Stimulated activated naive CD8-positive, alpha-beta T cell treated with anti-CD3 and anti-CD28 coated beads, Interleukin-15, amount 100 ng/mL, for 72 hours (primary cell): ENCODE measurements at regions not wholly inside any gene's neighbourhood (a gene's known extent, or its start where the extent isn't known, plus 50 kb on each side); places are given as distances from the start of the nearest gene placed in this dataset.

Source experiments
- ATAC-seq: fragments of 150-1000 bp; cut with Tn5 transposase; 2 replicates; pipeline ENCODE4 v1.10.0; 2021; ENCODE audit warnings: mild to moderate bottlenecking, moderate library complexity
- DNase-seq, 2 donors: peaks; one replicate each; pipeline ENCODE4 v3.0.0; 2021 to 2022
- H3K27ac Mint-ChIP-seq, 2 donors: one replicate each; pipeline ENCODE4 v1.8.0; 2022; ENCODE audit warnings: mild to moderate bottlenecking in 2 of 2, mixed read lengths in 2 of 2, moderate library complexity in 2 of 2
- H3K27me3 Mint-ChIP-seq: one replicate; pipeline ENCODE4 v1.8.0; 2022; ENCODE audit warnings: mixed read lengths
- H3K4me1 Mint-ChIP-seq: one replicate; pipeline ENCODE4 v1.8.0; 2022; ENCODE audit warnings: mild to moderate bottlenecking, mixed read lengths
- H3K4me3 Mint-ChIP-seq, 2 donors: one replicate each; pipeline ENCODE4 v1.8.0; 2022; ENCODE audit warnings: mild to moderate bottlenecking in 2 of 2, mixed read lengths in 2 of 2, moderate library complexity in 1 of 2
- H3K9me3 Mint-ChIP-seq, 2 donors: one replicate each; pipeline ENCODE4 v1.8.0; 2022; ENCODE audit warnings: mixed read lengths in 2 of 2

GRCh38 chr3:73204841-73205240, 143.4 kb downstream of the EBLN2 start:
- Mint-ChIP-seq H3K4me1 (no peaks in the 10 kb centered on the region), H3K27me3 (peaks cover 8% of the 10 kb centered on the region), H3K27ac (no peak overlapping the region), H3K9me3 (no peaks in the 10 kb centered on the region), H3K4me3 (no peak overlapping the region)
- no peak for ATAC-seq
- DNase-seq = no peak

- Mint-ChIP-seq H3K9me3 (no peaks in the 10 kb centered on the region), H3K27me3 (peaks cover 2% of the 10 kb centered on the region), H3K4me3 (no peak overlapping the region), H3K27ac (no peak overlapping the region), H3K4me1 (no peaks in the 10 kb centered on the region)
- DNase-seq (no peak), ATAC-seq (no peak)
Observed at GRCh38 chr3:73206030-73206429, 144.6 kb downstream of the EBLN2 start.

DNA sequence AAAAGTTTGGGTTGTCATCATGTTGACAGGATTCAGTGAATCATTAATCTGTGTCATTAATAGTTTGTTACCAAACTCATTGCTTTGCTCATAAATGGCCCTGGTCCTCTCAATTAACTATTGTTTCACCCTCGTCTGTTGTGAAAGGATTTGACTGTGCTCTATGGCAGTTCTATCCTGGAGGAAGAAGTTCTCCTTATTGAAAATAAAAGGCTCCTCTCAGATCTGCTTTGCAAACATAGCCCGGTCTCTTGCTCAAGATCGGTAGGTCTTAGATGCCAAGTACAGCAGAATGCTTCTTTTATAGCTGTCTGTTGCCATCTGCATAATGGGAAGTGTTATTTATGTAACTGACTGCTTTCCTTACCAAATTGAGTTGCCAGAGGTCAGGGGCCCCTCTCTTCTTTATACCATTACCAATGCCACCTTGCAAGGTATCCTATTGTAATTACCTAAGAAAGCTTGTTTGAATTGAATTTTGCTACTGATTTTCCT, 146.5 kb downstream of the EBLN2 start:
- ATAC-seq (no peak), DNase-seq (no peak)
- H3K27ac Mint-ChIP-seq = no peak overlapping the region
- H3K9me3 Mint-ChIP-seq = no peaks in the 10 kb centered on the region
- no peaks in the 10 kb centered on the region for H3K4me1 Mint-ChIP-seq
- peaks cover 12% of the 10 kb centered on the region for H3K27me3 Mint-ChIP-seq
- H3K4me3 Mint-ChIP-seq = no peak overlapping the region

DNA sequence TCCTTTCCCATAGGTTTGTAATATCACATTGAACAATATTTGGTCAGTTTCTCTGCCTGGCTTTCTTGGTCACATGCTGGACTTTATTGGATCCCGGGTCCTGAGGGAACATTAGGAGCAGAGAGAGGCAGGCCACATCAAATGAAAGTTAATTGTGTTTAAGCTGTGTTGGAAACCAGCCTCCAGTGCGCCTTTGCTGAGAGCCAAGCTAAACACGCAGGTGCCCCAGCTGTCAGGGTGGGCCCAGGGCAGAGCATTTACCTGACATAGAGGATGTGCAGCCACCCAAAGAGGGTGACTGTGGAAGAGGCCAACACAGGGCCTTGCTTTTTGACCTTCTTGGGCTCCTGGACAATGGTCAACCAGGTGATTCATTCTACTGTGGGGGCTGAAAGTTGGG, 149.3 kb downstream of the EBLN2 start:
- Mint-ChIP-seq H3K4me3 (no peak overlapping the region), H3K4me1 (no peaks in the 10 kb centered on the region), H3K27ac (no peak overlapping the region), H3K9me3 (no peaks in the 10 kb centered on the region), H3K27me3 (peaks cover 12% of the 10 kb centered on the region)
- ATAC-seq (no peak), DNase-seq (no peak)

- DNase-seq (no peak), ATAC-seq (no peak)
- no peaks in the 10 kb centered on the region for H3K4me1 Mint-ChIP-seq
- H3K27me3 Mint-ChIP-seq = peaks cover 12% of the 10 kb centered on the region
- H3K9me3 Mint-ChIP-seq = no peaks in the 10 kb centered on the region
- no peak overlapping the region for H3K27ac Mint-ChIP-seq
- H3K4me3 Mint-ChIP-seq = no peak overlapping the region
Observed at GRCh38 chr3:73212683-73213082, 151.2 kb downstream of the EBLN2 start.

DNA sequence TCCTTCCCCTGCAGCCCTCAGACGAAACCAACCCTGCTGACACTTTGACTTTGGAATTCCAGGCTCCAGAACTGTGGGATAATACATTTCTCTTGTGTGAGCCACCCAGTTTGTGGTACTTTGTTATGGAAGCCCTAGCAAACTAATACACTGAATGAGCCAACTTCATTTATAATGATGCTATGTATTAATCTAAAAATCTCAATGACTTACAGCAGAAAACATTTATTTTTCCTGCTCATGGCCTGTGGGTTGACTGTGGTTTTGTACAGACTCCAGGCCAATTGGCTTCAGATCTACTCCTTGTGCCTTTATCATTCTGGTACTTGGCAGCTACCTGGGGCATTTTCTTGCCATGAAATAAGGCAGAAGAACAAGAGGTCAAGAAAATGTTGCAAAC, 152.4 kb downstream of the EBLN2 start:
- Mint-ChIP-seq H3K27me3 (peaks cover 12% of the 10 kb centered on the region), H3K9me3 (no peaks in the 10 kb centered on the region), H3K27ac (no peak overlapping the region), H3K4me1 (no peaks in the 10 kb centered on the region), H3K4me3 (no peak overlapping the region)
- no peak for DNase-seq
- ATAC-seq = no peak

DNA sequence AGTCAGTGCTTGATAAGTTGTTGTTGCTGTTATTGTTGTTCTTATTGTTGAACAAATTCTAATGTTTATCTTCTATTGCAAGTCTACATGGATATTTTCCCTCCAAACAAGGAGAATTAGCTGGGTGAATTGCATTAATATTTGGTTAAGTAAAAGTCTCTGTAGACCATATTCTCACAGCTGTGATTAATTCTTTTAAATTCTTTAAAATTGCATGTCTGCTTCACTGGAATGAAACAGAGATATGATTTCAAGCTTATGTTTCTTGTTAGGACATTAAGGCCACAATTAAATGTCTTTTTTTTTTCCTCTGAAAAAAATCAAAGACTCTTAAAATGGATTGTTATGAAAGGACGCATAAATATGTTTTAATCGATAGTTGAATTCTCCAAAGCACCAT, 153.4 kb downstream of the EBLN2 start:
- ATAC-seq (no peak), DNase-seq (no peak)
- no peaks in the 10 kb centered on the region for H3K4me1 Mint-ChIP-seq

DNA sequence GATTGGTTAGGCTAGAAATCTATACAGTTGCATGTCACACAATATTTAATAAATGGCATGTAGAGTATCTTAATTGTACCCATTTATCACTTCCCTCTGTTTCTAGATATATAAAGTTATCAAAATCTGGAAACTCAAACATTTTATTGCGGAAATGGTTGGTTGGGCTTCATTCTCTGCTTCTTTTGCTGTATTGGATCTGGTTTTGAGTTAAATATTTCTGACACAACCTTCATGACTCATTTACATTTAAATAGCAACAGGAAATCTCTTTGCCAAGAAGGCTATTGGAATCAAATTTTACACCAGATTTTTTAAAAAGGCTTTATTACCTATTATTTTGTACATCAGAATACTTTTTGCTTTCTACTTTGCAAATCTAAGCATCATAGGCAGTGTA, 153.8 kb downstream of the EBLN2 start:
- Mint-ChIP-seq H3K27ac (no peak overlapping the region), H3K9me3 (no peaks in the 10 kb centered on the region), H3K4me3 (no peak overlapping the region), H3K4me1 (no peaks in the 10 kb centered on the region), H3K27me3 (peaks cover 12% of the 10 kb centered on the region)
- DNase-seq = no peak
- ATAC-seq = no peak

More for the DNA sequence above, 153.4 kb downstream of the EBLN2 start:
- H3K27me3 Mint-ChIP-seq = peaks cover 12% of the 10 kb centered on the region
- no peak overlapping the region for H3K27ac Mint-ChIP-seq
- H3K4me3 Mint-ChIP-seq = no peak overlapping the region
- no peaks in the 10 kb centered on the region for H3K9me3 Mint-ChIP-seq

GRCh38 chr3:73215901-73216300, 154.4 kb downstream of the EBLN2 start:
- Mint-ChIP-seq H3K9me3 (no peaks in the 10 kb centered on the region), H3K27ac (no peak overlapping the region), H3K4me1 (no peaks in the 10 kb centered on the region), H3K4me3 (no peak overlapping the region), H3K27me3 (peaks cover 12% of the 10 kb centered on the region)
- DNase-seq (no peak), ATAC-seq (no peak)

- peaks cover 12% of the 10 kb centered on the region for H3K27me3 Mint-ChIP-seq
- no peaks in the 10 kb centered on the region for H3K4me1 Mint-ChIP-seq
- no peaks in the 10 kb centered on the region for H3K9me3 Mint-ChIP-seq
- H3K4me3 Mint-ChIP-seq = no peak overlapping the region
- no peak overlapping the region for H3K27ac Mint-ChIP-seq
- ATAC-seq = no peak
- no peak for DNase-seq
Observed at GRCh38 chr3:73216310-73216709, 154.9 kb downstream of the EBLN2 start.

DNA sequence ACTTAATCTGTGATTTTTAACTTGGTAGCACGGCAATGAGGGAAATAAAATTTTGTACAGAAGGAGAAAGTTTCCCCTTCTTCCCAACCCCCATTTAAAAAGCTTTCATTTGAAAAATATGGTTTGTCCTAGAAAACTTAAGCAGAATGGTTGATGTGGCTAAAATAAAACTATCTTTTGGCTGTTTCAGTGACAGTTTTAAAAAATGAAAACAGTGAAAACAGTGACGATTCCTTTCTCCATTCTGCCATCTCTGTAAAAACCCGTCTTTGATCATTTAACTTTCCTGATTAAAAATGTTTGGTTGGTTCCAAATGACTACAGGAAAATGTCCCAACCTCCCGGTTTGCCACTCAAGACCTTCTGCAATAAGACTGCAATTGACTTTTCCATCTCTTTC, 160.7 kb downstream of the EBLN2 start:
- H3K4me1 Mint-ChIP-seq = no peaks in the 10 kb centered on the region

GRCh38 chr3:73225146-73225855, 163.8 kb downstream of the EBLN2 start:
- Mint-ChIP-seq H3K27me3 (peaks cover 14% of the 10 kb centered on the region), H3K4me1 (no peaks in the 10 kb centered on the region)
- no peak for ATAC-seq

More for the DNA sequence above, 160.7 kb downstream of the EBLN2 start:
- H3K27ac Mint-ChIP-seq = no peak overlapping the region
- no peak overlapping the region for H3K4me3 Mint-ChIP-seq
- H3K9me3 Mint-ChIP-seq = no peaks in the 10 kb centered on the region
- ATAC-seq (no peak), DNase-seq (no peak)
- H3K27me3 Mint-ChIP-seq = peaks cover 14% of the 10 kb centered on the region

DNA sequence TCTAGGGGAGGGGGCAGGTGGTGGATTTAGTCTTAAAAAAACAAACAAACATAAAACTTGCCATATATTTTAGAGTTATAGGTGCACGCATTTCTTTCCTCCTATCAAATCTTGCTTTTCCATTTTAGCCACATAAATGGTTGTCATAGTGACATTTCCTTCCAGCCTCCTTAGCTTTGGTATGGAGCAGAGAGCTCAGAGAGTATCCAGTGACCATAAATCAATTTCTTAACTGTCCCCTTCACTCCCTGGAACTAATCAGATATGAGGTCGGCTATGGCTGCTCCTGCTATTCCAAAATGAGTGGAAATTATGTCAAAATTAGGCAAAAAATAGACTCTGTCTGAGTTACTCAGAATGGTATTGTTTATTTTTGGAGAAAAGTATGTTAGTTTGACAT, 164.5 kb downstream of the EBLN2 start:
- Mint-ChIP-seq H3K27ac (no peak overlapping the region), H3K9me3 (no peaks in the 10 kb centered on the region), H3K4me1 (no peaks in the 10 kb centered on the region), H3K4me3 (no peak overlapping the region), H3K27me3 (peaks cover 14% of the 10 kb centered on the region)
- ATAC-seq (no peak), DNase-seq (no peak)

More at GRCh38 chr3:73225146-73225855, 163.8 kb downstream of the EBLN2 start:
- DNase-seq = no peak
- H3K27ac Mint-ChIP-seq = no peak overlapping the region
- no peak overlapping the region for H3K4me3 Mint-ChIP-seq
- no peaks in the 10 kb centered on the region for H3K9me3 Mint-ChIP-seq

- H3K4me3 Mint-ChIP-seq = no peak overlapping the region
- H3K27me3 Mint-ChIP-seq = peaks cover 2% of the 10 kb centered on the region
- H3K27ac Mint-ChIP-seq = no peak overlapping the region
- DNase-seq (no peak), ATAC-seq (no peak)
- H3K4me1 Mint-ChIP-seq = no peaks in the 10 kb centered on the region
- H3K9me3 Mint-ChIP-seq = no peaks in the 10 kb centered on the region
Observed at GRCh38 chr3:73228000-73228399, 166.5 kb downstream of the EBLN2 start.

GRCh38 chr3:73228437-73228836, 167.0 kb downstream of the EBLN2 start:
- Mint-ChIP-seq H3K27ac (no peak overlapping the region), H3K9me3 (no peaks in the 10 kb centered on the region), H3K4me1 (no peaks in the 10 kb centered on the region), H3K4me3 (no peak overlapping the region), H3K27me3 (no peaks in the 10 kb centered on the region)
- ATAC-seq (no peak), DNase-seq (no peak)

GRCh38 chr3:73228959-73229358, 167.5 kb downstream of the EBLN2 start:
- DNase-seq (no peak), ATAC-seq (no peak)
- no peaks in the 10 kb centered on the region for H3K9me3 Mint-ChIP-seq
- no peak overlapping the region for H3K27ac Mint-ChIP-seq
- no peaks in the 10 kb centered on the region for H3K4me1 Mint-ChIP-seq
- no peaks in the 10 kb centered on the region for H3K27me3 Mint-ChIP-seq
- no peak overlapping the region for H3K4me3 Mint-ChIP-seq
